ENCODE measurements at regions not wholly inside any gene's neighbourhood (a gene's known extent, or its start where the extent isn't known, plus 50 kb on each side); places are given as distances from the start of the nearest gene placed in this dataset.
"Not testable (repeated sequence)": the region's sequence is repeated elsewhere in the genome, so short reads cannot be mapped to it uniquely, and the experiment has no call there.

GRCh38 chr22:23473901-23474300 is 106.2 kb downstream of the IGLL1 start:
- Histone ChIP-seq H3K27me3 (ENCODE audit: insufficient read depth, low read length) (no peaks in the 10 kb centered on the region), H3K9ac (ENCODE audit: low read depth, low read length) (no peak overlapping the region), H3K36me3 (ENCODE audit: insufficient read depth, low read depth, low read length) (no peaks in the 10 kb centered on the region), H3K4me1 (ENCODE audit: insufficient read depth, low read length) (no peaks in the 10 kb centered on the region), H3K27ac (ENCODE audit: low read length) (no peak overlapping the region), H3K9me3 (ENCODE audit: insufficient read depth, low read depth, low read length) (no peaks in the 10 kb centered on the region), H3K4me3 (ENCODE audit: low read length) (no peak overlapping the region)

- H3K9ac ChIP-seq (ENCODE audit: low read depth, low read length); H3K36me3 ChIP-seq (ENCODE audit: insufficient read depth, low read depth, low read length); H3K27ac ChIP-seq (ENCODE audit: low read length); H3K27me3 ChIP-seq (ENCODE audit: insufficient read depth, low read length); H3K9me3 ChIP-seq (ENCODE audit: insufficient read depth, low read depth, low read length); H3K4me1 ChIP-seq (ENCODE audit: insufficient read depth, low read length); H3K4me3 ChIP-seq (ENCODE audit: low read length): not testable (repeated sequence)
These were observed 107.7 kb downstream of the IGLL1 start for GRCh38 chr22:23472376-23472775.

GRCh38 chr22:23471698-23472097 is 108.4 kb downstream of the IGLL1 start:
- Histone ChIP-seq H3K9me3 (ENCODE audit: insufficient read depth, low read depth, low read length) (no peaks in the 10 kb centered on the region), H3K4me3 (ENCODE audit: low read length) (no peak overlapping the region), H3K4me1 (ENCODE audit: insufficient read depth, low read length) (no peaks in the 10 kb centered on the region), H3K27ac (ENCODE audit: low read length) (no peak overlapping the region), H3K36me3 (ENCODE audit: insufficient read depth, low read depth, low read length) (no peaks in the 10 kb centered on the region), H3K9ac (ENCODE audit: low read depth, low read length) (no peak overlapping the region), H3K27me3 (ENCODE audit: insufficient read depth, low read length) (no peaks in the 10 kb centered on the region)

- H3K36me3 ChIP-seq (ENCODE audit: insufficient read depth, low read depth, low read length): no peaks in the 10 kb centered on the region
- H3K9me3 ChIP-seq (ENCODE audit: insufficient read depth, low read depth, low read length): no peaks in the 10 kb centered on the region
- H3K27me3 ChIP-seq (ENCODE audit: insufficient read depth, low read length): no peaks in the 10 kb centered on the region
- H3K27ac ChIP-seq (ENCODE audit: low read length): no peak overlapping the region
- no peak overlapping the region for H3K9ac ChIP-seq (ENCODE audit: low read depth, low read length)
- no peak overlapping the region for H3K4me3 ChIP-seq (ENCODE audit: low read length)
- H3K4me1 ChIP-seq (ENCODE audit: insufficient read depth, low read length): no peaks in the 10 kb centered on the region
These were observed 109.2 kb downstream of the IGLL1 start for GRCh38 chr22:23470811-23471389.

GRCh38 chr22:23467721-23468294 is 112.3 kb downstream of the IGLL1 start:
- Histone ChIP-seq H3K36me3 (ENCODE audit: insufficient read depth, low read depth, low read length) (no peaks in the 10 kb centered on the region), H3K4me1 (ENCODE audit: insufficient read depth, low read length) (no peaks in the 10 kb centered on the region), H3K4me3 (ENCODE audit: low read length) (no peak overlapping the region), H3K9ac (ENCODE audit: low read depth, low read length) (no peak overlapping the region), H3K9me3 (ENCODE audit: insufficient read depth, low read depth, low read length) (no peaks in the 10 kb centered on the region), H3K27ac (ENCODE audit: low read length) (no peak overlapping the region), H3K27me3 (ENCODE audit: insufficient read depth, low read length) (no peaks in the 10 kb centered on the region)

GRCh38 chr22:23466351-23466750 is 113.7 kb downstream of the IGLL1 start:
- Histone ChIP-seq H3K27me3 (ENCODE audit: insufficient read depth, low read length) (no peaks in the 10 kb centered on the region), H3K36me3 (ENCODE audit: insufficient read depth, low read depth, low read length) (no peaks in the 10 kb centered on the region), H3K9ac (ENCODE audit: low read depth, low read length) (no peak overlapping the region), H3K4me1 (ENCODE audit: insufficient read depth, low read length) (no peaks in the 10 kb centered on the region), H3K27ac (ENCODE audit: low read length) (no peak overlapping the region), H3K4me3 (ENCODE audit: low read length) (no peak overlapping the region), H3K9me3 (ENCODE audit: insufficient read depth, low read depth, low read length) (no peaks in the 10 kb centered on the region)

- not testable (repeated sequence) for H3K9me3 ChIP-seq (ENCODE audit: insufficient read depth, low read depth, low read length); H3K27me3 ChIP-seq (ENCODE audit: insufficient read depth, low read length); H3K4me3 ChIP-seq (ENCODE audit: low read length); H3K36me3 ChIP-seq (ENCODE audit: insufficient read depth, low read depth, low read length); H3K27ac ChIP-seq (ENCODE audit: low read length); H3K4me1 ChIP-seq (ENCODE audit: insufficient read depth, low read length); H3K9ac ChIP-seq (ENCODE audit: low read depth, low read length)
These were observed 115.3 kb downstream of the IGLL1 start for GRCh38 chr22:23464796-23465195.

GRCh38 chr22:23460517-23461031 is 119.5 kb downstream of the IGLL1 start:
- not testable (repeated sequence) for H3K9ac ChIP-seq (ENCODE audit: low read depth, low read length); H3K27me3 ChIP-seq (ENCODE audit: insufficient read depth, low read length); H3K4me3 ChIP-seq (ENCODE audit: low read length); H3K36me3 ChIP-seq (ENCODE audit: insufficient read depth, low read depth, low read length); H3K9me3 ChIP-seq (ENCODE audit: insufficient read depth, low read depth, low read length); H3K27ac ChIP-seq (ENCODE audit: low read length); H3K4me1 ChIP-seq (ENCODE audit: insufficient read depth, low read length)

GRCh38 chr22:23459645-23460516 is 120.2 kb downstream of the IGLL1 start:
- H3K36me3 ChIP-seq (ENCODE audit: insufficient read depth, low read depth, low read length); H3K27me3 ChIP-seq (ENCODE audit: insufficient read depth, low read length); H3K9ac ChIP-seq (ENCODE audit: low read depth, low read length); H3K27ac ChIP-seq (ENCODE audit: low read length); H3K9me3 ChIP-seq (ENCODE audit: insufficient read depth, low read depth, low read length); H3K4me1 ChIP-seq (ENCODE audit: insufficient read depth, low read length); H3K4me3 ChIP-seq (ENCODE audit: low read length): not testable (repeated sequence)

- Histone ChIP-seq H3K27ac (ENCODE audit: low read length) (no peak overlapping the region), H3K9ac (ENCODE audit: low read depth, low read length) (no peak overlapping the region)
These were observed 121.2 kb downstream of the IGLL1 start for GRCh38 chr22:23458663-23459541.

GRCh38 chr22:23457380-23457985 is 122.6 kb downstream of the IGLL1 start:
- H3K27ac ChIP-seq (ENCODE audit: low read length): no peak overlapping the region
- no peaks in the 10 kb centered on the region for H3K36me3 ChIP-seq (ENCODE audit: insufficient read depth, low read depth, low read length)
- no peak overlapping the region for H3K4me3 ChIP-seq (ENCODE audit: low read length)
- H3K9ac ChIP-seq (ENCODE audit: low read depth, low read length): no peak overlapping the region
- no peaks in the 10 kb centered on the region for H3K4me1 ChIP-seq (ENCODE audit: insufficient read depth, low read length)
- no peaks in the 10 kb centered on the region for H3K9me3 ChIP-seq (ENCODE audit: insufficient read depth, low read depth, low read length)
- no peaks in the 10 kb centered on the region for H3K27me3 ChIP-seq (ENCODE audit: insufficient read depth, low read length)

More at GRCh38 chr22:23458663-23459541, 121.2 kb downstream of the IGLL1 start:
- H3K9me3 ChIP-seq (ENCODE audit: insufficient read depth, low read depth, low read length): no peaks in the 10 kb centered on the region
- no peak overlapping the region for H3K4me3 ChIP-seq (ENCODE audit: low read length)
- no peaks in the 10 kb centered on the region for H3K36me3 ChIP-seq (ENCODE audit: insufficient read depth, low read depth, low read length)
- H3K4me1 ChIP-seq (ENCODE audit: insufficient read depth, low read length): no peaks in the 10 kb centered on the region
- H3K27me3 ChIP-seq (ENCODE audit: insufficient read depth, low read length): no peaks in the 10 kb centered on the region

Data from iPS-20b (cell line).